HUDEP-2 (cell line): ENCODE measurements at regions not wholly inside any gene's neighbourhood (a gene's known extent, or its start where the extent isn't known, plus 50 kb on each side); places are given as distances from the start of the nearest gene placed in this dataset.
"Not testable (repeated sequence)": the region's sequence is repeated elsewhere in the genome, so short reads cannot be mapped to it uniquely, and the experiment has no call there.

ENCODE experiments used
- DNase-seq, 76 experiments: peaks; one replicate each; lab custom pipeline; 2025; ENCODE audit not compliant: unreplicated experiment in 76 of 76; lab: John Stamatoyannopoulos, UW

- no peak for DNase-seq
Measured at GRCh38 chr14:101616202-101616601, 54.9 kb downstream of the DIO3 start.

GRCh38 chr14:101619484-101619883, 58.2 kb downstream of the DIO3 start:
- no peak for DNase-seq

- DNase-seq = no peak
Measured at GRCh38 chr14:101620031-101620788, 58.9 kb downstream of the DIO3 start.

GRCh38 chr14:101620821-101621785, 59.8 kb downstream of the DIO3 start:
- no peak for DNase-seq

GRCh38 chr14:101622251-101623076, 61.2 kb downstream of the DIO3 start:
- no peak for DNase-seq

GRCh38 chr14:101623077-101623372, 61.7 kb downstream of the DIO3 start:
- no peak for DNase-seq

- no peak for DNase-seq
Measured at GRCh38 chr14:101623685-101624444, 62.6 kb downstream of the DIO3 start.

- no peak for DNase-seq
Measured at GRCh38 chr14:101624536-101624935, 63.2 kb downstream of the DIO3 start.

GRCh38 chr14:101625336-101626097, 64.2 kb downstream of the DIO3 start:
- DNase-seq = no peak

GRCh38 chr14:101626331-101626730, 65.0 kb downstream of the DIO3 start:
- no peak for DNase-seq

GRCh38 chr14:101627915-101628262, 66.6 kb downstream of the DIO3 start:
- DNase-seq = no peak

- peak in 62 of 76 experiments; percentile 2 to 70 (median 42) for DNase-seq
Measured at GRCh38 chr14:101628471-101628966, 67.2 kb downstream of the DIO3 start.

GRCh38 chr14:101628975-101629374, 67.7 kb downstream of the DIO3 start:
- DNase-seq = no peak

GRCh38 chr14:101630056-101630965, 69.0 kb downstream of the DIO3 start:
- DNase-seq = no peak

- no peak for DNase-seq
Measured at GRCh38 chr14:101631199-101631598, 69.9 kb downstream of the DIO3 start.

GRCh38 chr14:101631970-101632369, 70.7 kb downstream of the DIO3 start:
- DNase-seq = not testable (repeated sequence)

- no peak for DNase-seq
Measured at GRCh38 chr14:101632520-101632919, 71.2 kb downstream of the DIO3 start.

GRCh38 chr14:101633276-101633675, 72.0 kb downstream of the DIO3 start:
- DNase-seq = no peak
